ENCODE measurements at regions not wholly inside any gene's neighbourhood (a gene's known extent, or its start where the extent isn't known, plus 50 kb on each side); places are given as distances from the start of the nearest gene placed in this dataset.
"Not testable (repeated sequence)": the region's sequence is repeated elsewhere in the genome, so short reads cannot be mapped to it uniquely, and the experiment has no call there.

- no peak for DNase-seq
Observed at GRCh38 chr19:29045679-29046254, 167.2 kb downstream of the UQCRFS1 start.

DNA sequence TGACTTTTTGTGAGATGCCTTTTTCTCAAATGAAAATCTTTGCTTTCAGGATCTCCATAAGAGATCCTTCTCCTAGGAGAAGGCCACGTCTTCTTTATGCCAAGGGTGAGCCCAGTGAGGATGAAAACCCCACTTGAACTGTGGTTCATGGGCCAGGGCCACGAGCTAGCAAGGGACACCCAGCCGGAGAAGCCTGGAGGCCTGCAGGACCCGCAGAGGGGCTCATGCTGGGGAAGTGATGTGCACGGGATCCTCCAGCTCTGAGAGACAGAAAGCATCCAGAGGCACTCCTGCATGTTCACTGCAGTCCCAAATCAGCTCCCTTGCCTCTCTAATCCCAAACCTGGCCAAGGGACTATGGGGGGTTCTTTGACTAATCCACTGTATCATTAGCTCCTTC is 168.9 kb downstream of the UQCRFS1 start:
- no peak for DNase-seq

GRCh38 chr19:29042450-29042849 is 170.5 kb downstream of the UQCRFS1 start:
- no peak for DNase-seq

DNA sequence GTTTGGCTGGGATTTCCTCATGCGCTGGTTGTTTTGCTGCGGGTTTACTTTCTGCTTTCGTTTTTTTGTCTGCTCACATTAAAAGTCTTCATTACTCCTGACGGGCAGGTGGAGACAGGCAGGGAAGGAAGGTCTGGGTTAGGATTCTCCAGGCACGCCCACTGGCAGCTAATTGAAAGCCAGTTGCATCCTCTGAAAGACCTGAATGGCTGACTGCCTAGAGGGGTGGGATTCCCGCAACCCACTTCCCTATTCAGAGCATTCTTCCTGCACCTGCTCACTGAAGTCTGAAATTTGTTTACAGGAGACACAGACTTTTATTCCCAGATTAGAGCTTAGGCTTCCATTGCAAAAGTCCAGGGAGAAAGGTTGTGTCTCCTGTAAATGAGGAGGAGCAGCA is 172.0 kb downstream of the UQCRFS1 start:
- no peak for DNase-seq

DNA sequence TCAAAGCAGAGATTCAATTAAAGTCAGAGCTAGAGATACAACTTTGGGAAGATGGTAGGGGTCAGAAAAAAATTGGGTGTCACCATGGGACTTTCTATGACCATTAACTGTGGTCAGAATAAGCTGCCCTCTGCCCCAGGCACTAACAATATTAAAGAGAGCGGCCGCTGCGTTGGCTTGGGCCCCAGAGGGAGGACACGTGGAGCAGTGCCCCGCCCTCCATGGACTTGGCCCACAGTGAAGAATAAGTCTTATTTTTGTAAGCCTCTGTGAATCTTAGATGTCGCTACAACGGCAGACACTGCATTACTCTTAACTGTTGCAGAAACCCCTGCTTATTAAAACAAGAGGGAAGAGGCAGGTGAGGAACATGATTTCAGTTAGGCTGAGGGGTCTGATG is 172.7 kb downstream of the UQCRFS1 start:
- DNase-seq, result no peak

DNA sequence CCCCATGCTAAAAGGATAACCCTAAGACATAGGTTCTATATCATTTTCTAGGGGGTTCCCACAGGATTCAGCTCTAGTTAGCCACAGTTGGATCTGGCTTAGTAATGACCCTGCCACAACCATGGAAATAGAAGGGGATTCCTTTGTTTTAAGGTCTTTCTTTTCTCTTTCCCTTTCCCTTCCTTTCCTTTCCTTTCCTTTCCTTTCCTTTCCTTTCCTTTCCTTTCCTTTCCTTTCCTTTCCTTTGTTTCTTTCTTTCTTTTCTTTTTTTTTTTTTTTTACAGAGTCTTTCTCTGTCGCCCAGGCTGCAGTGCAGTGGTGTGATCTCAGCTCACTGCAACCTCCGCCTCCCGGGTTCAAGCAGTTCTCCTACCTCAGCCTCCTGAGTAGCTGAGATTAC is 173.9 kb downstream of the UQCRFS1 start:
- not testable (repeated sequence) for DNase-seq

GRCh38 chr19:29031216-29031615 is 181.7 kb downstream of the UQCRFS1 start:
- DNase-seq, result no peak

GRCh38 chr19:29029268-29029958 is 183.5 kb downstream of the UQCRFS1 start:
- DNase-seq, result no peak

DNA sequence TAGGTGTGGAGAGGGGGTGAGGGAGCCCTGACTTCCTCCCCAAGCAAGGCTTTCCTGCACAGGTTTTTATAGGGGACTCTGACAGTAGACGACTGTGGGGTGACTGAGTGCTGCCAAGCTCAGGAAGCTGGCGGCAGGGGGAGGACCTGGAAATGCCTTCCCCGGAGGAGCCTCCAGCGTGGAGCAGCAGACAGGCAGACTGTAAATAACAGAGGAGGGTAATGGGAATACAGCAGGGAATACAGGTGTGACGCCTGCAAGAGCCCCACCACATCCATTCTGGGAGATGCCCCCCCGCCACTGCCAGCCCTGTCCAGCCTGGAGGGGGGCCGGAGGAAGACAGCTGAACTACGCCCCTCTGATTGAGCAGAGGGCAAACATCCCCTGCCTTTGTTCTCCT is 190.4 kb downstream of the UQCRFS1 start:
- DNase-seq, result no peak

GRCh38 chr19:29022165-29022564 is 190.8 kb downstream of the UQCRFS1 start:
- DNase-seq, result no peak

DNA sequence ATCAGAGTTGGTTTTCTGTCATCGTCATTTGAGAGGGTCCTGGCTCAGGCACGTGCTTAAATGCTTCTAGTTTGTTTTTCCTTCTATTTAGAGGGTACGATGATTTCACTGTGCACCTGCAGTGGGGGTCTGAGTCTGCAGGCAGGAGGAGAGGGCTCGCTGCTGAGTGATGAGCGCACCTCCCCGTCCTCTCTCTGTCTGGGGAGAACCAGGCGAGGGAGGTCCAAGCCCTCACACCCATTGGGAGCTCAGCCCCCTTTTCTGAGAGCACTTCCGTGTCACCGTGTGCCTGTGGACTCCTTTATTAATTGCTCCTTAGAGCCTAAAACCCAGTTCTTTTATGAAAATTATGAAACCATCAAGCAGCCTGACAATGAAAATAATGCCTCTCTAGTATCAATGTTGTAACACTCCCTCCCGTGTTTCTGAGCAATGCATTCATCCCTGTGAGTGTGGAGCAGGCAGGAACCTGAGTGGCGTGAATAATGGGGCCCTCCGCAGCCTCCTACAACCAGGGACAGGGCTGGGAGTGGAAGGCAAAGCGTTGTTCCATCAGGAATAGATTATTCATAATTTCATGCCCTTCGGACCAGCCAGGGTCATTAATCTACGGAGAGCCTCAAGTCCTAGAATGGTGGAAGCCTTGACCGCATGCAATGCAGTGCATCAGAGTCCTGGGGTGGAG is 191.6 kb downstream of the UQCRFS1 start:
- no peak for DNase-seq

GRCh38 chr19:29019403-29019802 is 193.5 kb downstream of the UQCRFS1 start:
- DNase-seq, result no peak

- DNase-seq, result no peak
Observed at GRCh38 chr19:29018542-29018941, 194.4 kb downstream of the UQCRFS1 start.

GRCh38 chr19:29017788-29018187 is 195.2 kb downstream of the UQCRFS1 start:
- no peak for DNase-seq

DNA sequence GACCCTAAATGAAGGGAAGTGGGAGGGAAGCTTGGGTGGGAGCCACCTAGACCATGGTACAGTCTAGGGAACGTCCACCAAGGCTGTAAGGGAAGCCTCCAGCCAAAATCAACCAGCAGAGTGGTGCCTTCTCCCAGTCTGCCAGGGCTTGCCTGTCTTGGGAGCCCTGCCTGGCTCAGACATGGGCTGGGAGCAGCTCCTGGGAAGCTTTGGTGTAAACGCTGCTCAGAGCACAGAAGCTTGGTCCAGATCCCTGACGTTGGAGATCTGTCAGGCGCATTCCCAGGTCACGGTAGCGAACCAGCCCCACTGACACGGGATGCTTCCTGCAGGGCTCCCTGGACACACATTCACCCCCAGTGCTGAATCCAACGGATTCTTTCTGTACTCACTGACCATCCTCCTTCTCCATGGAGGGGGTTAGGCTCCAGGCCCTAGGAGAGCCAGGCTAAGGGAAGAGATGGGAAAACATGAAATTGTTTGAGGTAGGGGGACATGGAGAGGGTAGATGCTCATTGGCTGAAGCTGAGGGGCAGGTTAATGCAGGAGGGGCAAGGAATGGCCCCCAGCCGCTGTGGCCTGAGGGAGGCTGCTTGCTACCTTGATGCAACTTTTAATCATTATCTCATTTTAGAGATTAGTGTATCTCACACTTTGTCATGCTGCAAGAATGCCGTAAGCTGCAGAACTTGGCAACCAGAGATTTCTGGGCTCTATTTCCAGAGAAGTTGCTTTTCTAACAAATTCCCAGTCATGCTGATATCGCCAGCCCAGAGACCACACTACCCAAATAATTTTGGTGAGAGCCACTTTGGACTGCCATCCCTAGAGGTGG is 195.8 kb downstream of the UQCRFS1 start:
- DNase-seq, result no peak

GRCh38 chr19:29016353-29016752 is 196.6 kb downstream of the UQCRFS1 start:
- no peak for DNase-seq

- DNase-seq, result no peak
Observed at GRCh38 chr19:29015569-29015968, 197.4 kb downstream of the UQCRFS1 start.

GRCh38 chr19:29014857-29015436 is 198.0 kb downstream of the UQCRFS1 start:
- DNase-seq, result no peak

GRCh38 chr19:29013988-29014387 is 199.0 kb downstream of the UQCRFS1 start:
- DNase-seq, result no peak

DNA sequence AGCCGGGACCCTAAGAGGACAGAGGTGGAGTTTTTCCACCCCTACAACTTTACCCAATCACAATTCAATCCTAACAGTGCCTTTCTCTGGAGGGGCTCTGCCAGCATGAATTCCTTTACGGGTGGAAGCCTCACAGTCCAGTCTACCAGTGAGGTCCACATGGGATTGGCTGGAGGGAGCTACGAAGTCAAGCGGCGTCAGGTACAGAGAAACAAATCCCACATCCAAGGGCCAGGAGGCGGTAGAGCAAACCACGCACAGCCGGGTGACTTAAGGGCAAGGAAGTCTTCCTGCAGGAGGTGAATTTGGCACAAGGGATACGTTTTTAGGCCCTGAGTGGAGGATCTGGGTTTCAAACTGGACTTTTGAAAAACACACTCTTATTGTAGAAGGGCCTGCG is 199.6 kb downstream of the UQCRFS1 start:
- no peak for DNase-seq

GRCh38 chr19:29012457-29012856 is 200.5 kb downstream of the UQCRFS1 start:
- no peak for DNase-seq

DNA sequence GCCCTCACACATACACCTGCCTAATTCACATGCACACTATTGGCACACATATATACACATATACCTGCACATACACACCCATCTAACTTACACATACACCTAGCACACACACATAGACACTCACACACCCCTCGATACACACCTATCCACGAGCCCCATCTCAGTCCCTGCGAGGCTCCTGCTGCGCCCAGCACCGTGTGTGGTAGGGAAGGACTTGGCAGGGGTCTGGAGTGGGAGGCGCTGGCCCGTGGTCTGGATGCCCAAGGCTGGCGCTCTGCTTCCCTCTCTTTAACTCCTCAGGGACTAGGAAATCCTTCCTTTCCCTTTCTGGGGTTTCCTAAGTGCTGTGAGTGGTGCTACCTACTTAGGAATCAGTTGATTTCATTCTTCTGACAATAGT is 202.7 kb downstream of the UQCRFS1 start:
- no peak for DNase-seq
